Middle frontal gyrus (tissue), 1 donor: ENCODE measurements at regions not wholly inside any gene's neighbourhood (a gene's known extent, or its start where the extent isn't known, plus 50 kb on each side); places are given as distances from the start of the nearest gene placed in this dataset.
"Not testable (repeated sequence)": the region's sequence is repeated elsewhere in the genome, so short reads cannot be mapped to it uniquely, and the experiment has no call there.

Source experiments
- DNase-seq: peaks from one replicate; pipeline ENCODE4 v3.0.0-alpha.2; 2015; ENCODE audit warnings: low spot score; ENCODE audit errors: extremely low spot score

DNA sequence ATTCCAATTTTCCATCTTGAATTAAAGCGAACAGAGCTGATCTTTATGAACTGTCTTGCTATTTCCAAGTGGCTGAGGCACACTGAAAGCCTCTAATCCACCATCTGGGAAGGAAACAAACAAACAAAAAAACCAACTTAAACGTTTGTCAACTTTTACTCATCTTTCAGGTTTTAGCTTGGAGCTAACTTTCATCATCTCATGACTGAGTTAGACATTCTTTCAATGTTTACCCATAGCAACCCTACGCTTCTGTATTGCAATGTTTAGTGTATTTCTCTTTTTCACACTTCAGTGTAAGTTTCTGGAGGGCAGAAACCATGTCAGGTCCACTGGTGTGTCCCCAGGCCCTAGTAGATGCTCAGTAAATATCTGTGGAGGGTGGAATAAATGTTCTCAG is 343.8 kb downstream of the GBA3 start:
- DNase-seq, result no peak

GRCh38 chr4:23035521-23036056 is 342.9 kb downstream of the GBA3 start:
- no peak for DNase-seq

GRCh38 chr4:23034731-23035130 is 342.0 kb downstream of the GBA3 start:
- DNase-seq, result no peak

DNA sequence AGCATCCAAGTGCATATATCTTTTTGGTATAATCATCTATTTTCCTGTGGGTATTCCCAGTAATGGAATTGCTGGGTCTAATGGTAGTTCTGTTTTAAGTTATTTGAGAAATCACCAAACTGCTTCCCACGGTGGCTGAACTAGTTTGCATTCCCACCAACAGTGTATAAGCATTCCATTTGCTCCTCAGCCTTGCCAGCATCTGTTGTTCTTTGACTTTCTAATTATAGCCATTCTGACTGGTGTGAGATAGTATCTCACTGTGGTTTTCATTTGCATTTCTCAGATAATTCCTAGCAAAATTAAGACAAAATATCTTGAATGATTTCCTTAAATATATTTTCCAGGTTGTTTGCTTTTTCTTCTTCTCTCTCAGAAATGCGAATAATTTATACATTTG is 341.1 kb downstream of the GBA3 start:
- no peak for DNase-seq

GRCh38 chr4:23028875-23029274 is 336.1 kb downstream of the GBA3 start:
- no peak for DNase-seq

DNA sequence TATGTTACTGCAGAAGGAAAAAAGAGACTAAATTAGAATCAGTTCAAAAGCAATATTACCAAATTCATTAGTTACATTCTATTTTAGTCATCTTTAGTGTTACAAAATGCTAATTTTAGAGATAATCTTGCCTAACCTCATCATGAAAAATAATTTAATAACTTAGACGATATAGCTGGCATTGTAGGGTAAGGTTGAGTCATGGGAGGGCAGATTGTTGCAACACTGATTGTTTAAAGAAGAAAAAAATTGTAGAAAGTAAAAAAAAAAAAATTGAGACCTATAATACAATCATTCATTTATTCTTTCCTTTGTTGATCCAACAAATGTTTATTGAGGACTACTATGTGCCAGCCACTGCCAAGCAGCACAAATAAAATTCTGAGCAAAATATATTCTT is 330.9 kb downstream of the GBA3 start:
- no peak for DNase-seq

GRCh38 chr4:23023121-23023520 is 330.4 kb downstream of the GBA3 start:
- peak; percentile 37 for DNase-seq

DNA sequence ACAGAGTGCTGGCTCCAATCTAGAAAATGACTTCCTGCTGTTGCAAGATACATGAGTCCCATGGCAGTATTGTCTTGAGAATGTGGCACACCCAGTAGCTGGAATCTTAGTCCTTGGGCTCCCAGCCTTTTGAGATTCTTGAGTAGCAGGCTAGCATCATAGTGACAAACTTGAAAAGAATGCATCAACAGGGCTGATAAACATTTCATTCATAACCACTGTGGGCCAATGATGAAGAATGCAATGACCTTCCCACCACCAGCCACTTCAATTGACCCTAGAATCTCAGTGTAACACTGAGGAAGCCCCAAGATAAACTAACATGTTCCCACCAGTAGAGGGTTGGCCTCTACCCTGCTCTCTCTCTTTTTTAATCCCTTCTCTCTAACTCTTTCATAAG is 329.3 kb downstream of the GBA3 start:
- DNase-seq, result no peak

- DNase-seq, result no peak
These were observed 328.3 kb downstream of the GBA3 start for GRCh38 chr4:23021040-23021439.

GRCh38 chr4:23020399-23020798 is 327.7 kb downstream of the GBA3 start:
- not testable (repeated sequence) for DNase-seq

GRCh38 chr4:23016981-23017380 is 324.2 kb downstream of the GBA3 start:
- DNase-seq, result no peak

DNA sequence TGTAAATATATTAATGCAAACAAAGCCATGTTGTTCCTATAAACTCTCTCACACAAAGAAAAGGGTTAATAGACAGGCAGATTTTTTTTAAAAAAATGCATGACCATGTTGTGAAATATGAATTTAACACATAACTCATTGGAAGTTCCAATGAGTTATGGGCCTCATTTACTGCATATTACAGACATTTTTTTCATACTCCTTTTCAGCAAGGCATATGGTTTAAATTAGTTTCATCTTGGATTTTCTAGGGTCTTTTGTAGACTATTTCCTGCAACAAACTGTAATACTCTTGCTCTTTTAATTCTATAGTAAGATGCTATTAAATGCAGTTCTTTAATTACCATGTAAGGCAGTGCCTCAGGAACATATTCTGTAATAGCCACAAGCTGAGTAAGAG is 323.1 kb downstream of the GBA3 start:
- no peak for DNase-seq

- DNase-seq, result no peak
These were observed 316.4 kb downstream of the GBA3 start for GRCh38 chr4:23009093-23009492.

DNA sequence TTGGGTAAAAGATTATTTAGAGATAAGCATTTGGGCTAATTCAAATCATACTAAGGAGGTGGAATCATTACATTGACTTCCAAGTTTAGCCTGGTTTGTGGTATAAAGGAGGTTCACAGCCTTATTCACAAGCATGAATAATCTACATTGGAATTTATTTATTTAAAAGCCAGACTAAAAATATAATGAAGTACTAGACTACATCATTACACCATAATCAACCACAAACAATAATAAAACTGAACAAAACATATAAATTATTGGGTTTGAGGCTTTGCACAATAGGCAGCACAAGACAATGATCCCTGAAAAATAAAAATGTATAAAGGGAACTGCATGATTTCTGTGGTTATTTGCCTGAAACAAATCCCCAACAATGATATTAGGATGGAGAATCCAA is 314.0 kb downstream of the GBA3 start:
- DNase-seq, result no peak

GRCh38 chr4:23005691-23006090 is 313.0 kb downstream of the GBA3 start:
- no peak for DNase-seq

DNA sequence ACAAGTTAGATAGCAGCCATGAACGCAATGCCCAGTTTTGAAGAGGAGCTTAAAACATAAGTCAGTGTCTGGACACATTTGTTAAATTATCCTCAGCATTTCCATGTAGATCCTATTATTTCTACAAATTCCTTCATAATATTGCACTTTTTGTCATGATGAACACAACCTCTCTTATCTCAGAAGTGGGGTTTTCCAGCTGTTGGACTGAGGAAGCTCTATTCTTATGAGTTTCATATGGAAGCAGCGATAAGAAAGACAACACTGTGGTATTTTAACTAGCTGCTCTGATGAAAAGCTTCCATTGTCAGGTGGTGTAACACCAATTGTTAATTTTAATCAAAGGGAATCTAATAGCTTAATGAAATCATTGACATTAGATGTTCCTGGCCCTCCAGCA is 308.7 kb downstream of the GBA3 start:
- DNase-seq, result no peak

- DNase-seq, result no peak
These were observed 306.7 kb downstream of the GBA3 start for GRCh38 chr4:22999419-22999818.

- no peak for DNase-seq
These were observed 304.9 kb downstream of the GBA3 start for GRCh38 chr4:22997358-22998224.

- DNase-seq, result no peak
These were observed 298.8 kb downstream of the GBA3 start for GRCh38 chr4:22991576-22991975.

GRCh38 chr4:22988526-22988925 is 295.8 kb downstream of the GBA3 start:
- no peak for DNase-seq

DNA sequence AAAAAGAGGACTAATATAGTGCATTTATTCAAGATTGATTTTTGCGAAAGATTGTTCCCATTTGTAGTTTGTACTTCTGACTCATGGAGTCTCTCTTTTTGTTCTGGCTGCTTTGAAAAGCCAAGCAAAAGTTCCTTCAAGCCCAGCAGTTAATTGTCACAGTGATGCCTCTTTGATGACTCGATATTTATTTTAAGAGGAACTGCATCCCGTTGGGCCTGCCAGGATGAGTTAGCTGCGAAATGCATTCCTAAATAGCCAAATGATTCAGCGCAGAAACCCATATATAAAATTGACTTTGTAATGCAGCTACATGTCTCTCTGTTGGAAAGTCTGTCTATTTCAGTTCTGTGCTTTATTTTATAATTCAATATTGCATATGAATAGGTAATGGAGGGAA is 295.1 kb downstream of the GBA3 start:
- peak; percentile 60 for DNase-seq

- DNase-seq, result no peak
These were observed 294.1 kb downstream of the GBA3 start for GRCh38 chr4:22986881-22987280.

DNA sequence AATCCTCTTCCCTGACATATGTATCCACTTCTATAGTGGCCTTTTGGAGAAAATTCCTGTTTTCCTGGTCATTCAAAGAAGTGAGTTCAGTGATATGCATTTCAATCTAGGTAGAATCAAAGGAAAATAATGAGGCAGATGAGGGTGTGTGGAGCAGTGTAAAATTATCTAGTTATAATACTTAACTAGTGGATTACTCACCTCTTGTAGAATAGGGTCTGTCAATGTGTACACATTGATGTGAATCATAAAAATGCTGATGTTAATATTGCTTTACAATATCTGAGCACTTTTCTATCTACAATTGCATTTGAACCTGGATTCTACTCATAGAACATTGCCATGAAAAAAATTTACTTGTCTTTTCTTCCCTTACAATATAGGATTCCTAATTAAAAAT is 293.5 kb downstream of the GBA3 start:
- DNase-seq, result no peak
